Bronchial epithelial cell (primary cell): ENCODE measurements at regions not wholly inside any gene's neighbourhood (a gene's known extent, or its start where the extent isn't known, plus 50 kb on each side); places are given as distances from the start of the nearest gene placed in this dataset.

Experiments
- DNase-seq: peaks from one replicate; pipeline ENCODE4 v3.0.0-alpha.2; 2010; ENCODE audit warnings: low read depth
- FAIRE-seq: peaks from 2 replicates; lab custom pipeline; 2011; peaks lifted over from hg19 to GRCh38; lab: Jason Lieb, UNC
- H3K27me3 ChIP-seq: 2 replicates; pipeline ENCODE4 v1.5.1; 2011; ENCODE audit warnings: low read length; ENCODE audit not compliant: control insufficient read depth, insufficient read depth
- H3K36me3 ChIP-seq: 2 replicates; pipeline ENCODE4 v1.5.1; 2011; ENCODE audit warnings: low read length; ENCODE audit not compliant: control insufficient read depth, insufficient read depth
- H3K4me3 ChIP-seq: 2 replicates; pipeline ENCODE4 v1.5.1; 2011; ENCODE audit warnings: mild to moderate bottlenecking, low read depth, low read length, control low read depth
- CTCF ChIP-seq: IDR thresholded peaks from 2 replicates; pipeline ENCODE4 v1.5.1; 2011; ENCODE audit warnings: mild to moderate bottlenecking, moderate library complexity, low read length, control low read depth, inconsistent platforms; ENCODE audit not compliant: insufficient read depth, severe bottlenecking

DNA sequence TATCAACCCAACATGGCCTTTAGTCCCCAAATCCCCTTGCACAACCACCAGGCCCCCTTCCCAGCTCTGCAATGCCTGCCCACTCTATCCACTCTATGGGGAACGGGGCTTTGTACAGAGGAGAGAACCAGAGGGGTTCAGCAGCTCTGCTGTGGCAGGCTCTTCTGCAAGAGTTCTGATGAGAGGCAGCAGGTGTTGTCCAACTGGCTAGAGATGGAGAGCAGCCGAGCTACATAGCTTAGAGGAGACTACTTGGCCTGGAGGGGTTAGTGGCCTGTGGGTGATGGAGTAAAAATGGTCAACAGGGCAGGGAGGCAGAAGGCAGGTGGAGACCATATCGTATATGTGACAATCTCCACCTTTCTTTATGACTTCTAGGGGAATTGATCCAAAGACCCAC, 103.0 kb downstream of the QPCT start:
- no peaks in the 10 kb centered on the region for H3K27me3 ChIP-seq
- no peak for TF ChIP-seq CTCF
- H3K36me3 ChIP-seq, result no peaks in the 10 kb centered on the region
- no peak for FAIRE-seq
- no peak overlapping the region for H3K4me3 ChIP-seq
- DNase-seq, result no peak

DNA sequence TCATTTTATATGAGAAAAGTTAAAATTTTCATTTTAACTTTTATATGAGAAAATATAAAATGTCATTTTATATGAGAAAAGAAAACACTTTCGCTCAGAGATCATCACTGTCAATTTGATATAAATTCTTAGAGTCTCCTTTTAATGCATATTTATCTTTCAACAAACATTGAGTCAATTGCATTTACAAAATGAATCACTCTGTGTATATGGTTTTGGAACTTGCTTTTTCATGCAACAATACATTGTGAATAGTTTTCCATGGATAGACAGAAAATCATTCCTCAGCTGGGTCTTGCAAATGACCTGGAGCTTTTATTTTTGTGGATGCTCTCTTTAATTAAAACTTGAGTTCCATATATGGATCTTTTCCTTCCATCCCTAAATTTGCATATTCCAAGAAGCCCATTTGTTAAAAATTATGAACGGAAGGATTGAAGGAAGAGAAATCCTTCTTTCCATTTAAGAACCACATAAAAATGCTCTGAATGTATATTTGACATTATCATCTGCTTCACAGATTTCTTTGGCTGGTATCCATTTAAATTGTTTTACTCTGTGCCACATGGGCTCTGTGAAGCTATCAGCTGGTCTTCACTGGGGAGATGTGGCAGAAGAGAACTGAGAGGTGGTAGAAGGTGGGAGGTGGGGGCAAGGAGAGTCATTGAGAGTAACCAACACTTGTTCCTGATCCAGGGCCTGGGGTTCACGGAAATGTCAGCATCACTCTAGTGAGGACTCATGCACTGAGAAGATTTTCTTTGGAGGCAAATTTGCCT, 104.1 kb downstream of the QPCT start:
- no peak overlapping the region for H3K4me3 ChIP-seq
- peak; percentile 48 for DNase-seq
- no peak for TF ChIP-seq CTCF
- H3K36me3 ChIP-seq, result no peaks in the 10 kb centered on the region
- no peaks in the 10 kb centered on the region for H3K27me3 ChIP-seq
- FAIRE-seq, result no peak

- no peaks in the 10 kb centered on the region for H3K27me3 ChIP-seq
- no peak for TF ChIP-seq CTCF
- H3K36me3 ChIP-seq, result no peaks in the 10 kb centered on the region
- FAIRE-seq (no peak), DNase-seq (peak; percentile 53)
- no peak overlapping the region for H3K4me3 ChIP-seq
Observed at GRCh38 chr2:37449761-37450296, 105.4 kb downstream of the QPCT start.

GRCh38 chr2:37453027-37453426, 108.6 kb downstream of the QPCT start:
- no peak for FAIRE-seq

GRCh38 chr2:37454851-37455762, 110.7 kb downstream of the QPCT start:
- peak; percentile 69 for DNase-seq
- no peak overlapping the region for H3K4me3 ChIP-seq
- no peaks in the 10 kb centered on the region for H3K27me3 ChIP-seq
- H3K36me3 ChIP-seq, result no peaks in the 10 kb centered on the region
- FAIRE-seq, result no peak
- no peak for TF ChIP-seq CTCF

More at GRCh38 chr2:37453027-37453426, 108.6 kb downstream of the QPCT start:
- H3K4me3 ChIP-seq, result no peak overlapping the region
- no peak for TF ChIP-seq CTCF
- DNase-seq, result no peak
- H3K27me3 ChIP-seq, result no peaks in the 10 kb centered on the region
- no peaks in the 10 kb centered on the region for H3K36me3 ChIP-seq
